ENCODE measurements at regions not wholly inside any gene's neighbourhood (a gene's known extent, or its start where the extent isn't known, plus 50 kb on each side); places are given as distances from the start of the nearest gene placed in this dataset.

GRCh38 chr12:97127061-97127460 lies 220.0 kb downstream of the NEDD1 start:
- Histone ChIP-seq H3K9me2 (ENCODE audit: insufficient read depth) (no peaks in the 10 kb centered on the region), H3K9ac (ENCODE audit: low read length) (no peak overlapping the region), H2AFZ (ENCODE audit: low read depth, low read length, poor library complexity, severe bottlenecking) (no peak overlapping the region), H3K4me1 (ENCODE audit: control insufficient read depth in 1 of 2, insufficient read depth in 2 of 2, low read length in 2 of 2) (no peaks in the 10 kb centered on the region), H3K4me3 (replicated peaks in 1 of 2; ENCODE audit: low read depth in 1 of 2, low read length in 2 of 2) (no peak overlapping the region), H3K36me3 (ENCODE audit: control insufficient read depth in 1 of 2, insufficient read depth in 2 of 2, low read length in 2 of 2) (no peaks in the 10 kb centered on the region), H3K4me2 (ENCODE audit: low read length) (no peak overlapping the region), H3K27ac (ENCODE audit: low read depth, low read length) (no peak overlapping the region), H3K79me2 (ENCODE audit: insufficient read depth, low read length) (no peaks in the 10 kb centered on the region), H3K27me3 (ENCODE audit: insufficient read depth, low read length) (peaks cover 18% of the 10 kb centered on the region; the same call in 1 of the 2 replicates), H4K20me1 (ENCODE audit: insufficient read depth) (no peaks in the 10 kb centered on the region), H3K9me3 (ENCODE audit: control insufficient read depth in 1 of 2, insufficient read depth in 1 of 2, low read depth in 1 of 2, low read length in 2 of 2) (no peaks in the 10 kb centered on the region)
- TF ChIP-seq YY1 (IDR thresholded peaks at IDR 0.05; ENCODE audit: extremely low read depth, insufficient replicate concordance, low read depth, low read length) = no peak
- TF ChIP-seq POLR2A (IDR thresholded peaks at IDR 0.05; ENCODE audit: borderline replicate concordance, extremely low read depth, insufficient read depth, insufficient read length) = no peak
- TF ChIP-seq, protein P1, sequence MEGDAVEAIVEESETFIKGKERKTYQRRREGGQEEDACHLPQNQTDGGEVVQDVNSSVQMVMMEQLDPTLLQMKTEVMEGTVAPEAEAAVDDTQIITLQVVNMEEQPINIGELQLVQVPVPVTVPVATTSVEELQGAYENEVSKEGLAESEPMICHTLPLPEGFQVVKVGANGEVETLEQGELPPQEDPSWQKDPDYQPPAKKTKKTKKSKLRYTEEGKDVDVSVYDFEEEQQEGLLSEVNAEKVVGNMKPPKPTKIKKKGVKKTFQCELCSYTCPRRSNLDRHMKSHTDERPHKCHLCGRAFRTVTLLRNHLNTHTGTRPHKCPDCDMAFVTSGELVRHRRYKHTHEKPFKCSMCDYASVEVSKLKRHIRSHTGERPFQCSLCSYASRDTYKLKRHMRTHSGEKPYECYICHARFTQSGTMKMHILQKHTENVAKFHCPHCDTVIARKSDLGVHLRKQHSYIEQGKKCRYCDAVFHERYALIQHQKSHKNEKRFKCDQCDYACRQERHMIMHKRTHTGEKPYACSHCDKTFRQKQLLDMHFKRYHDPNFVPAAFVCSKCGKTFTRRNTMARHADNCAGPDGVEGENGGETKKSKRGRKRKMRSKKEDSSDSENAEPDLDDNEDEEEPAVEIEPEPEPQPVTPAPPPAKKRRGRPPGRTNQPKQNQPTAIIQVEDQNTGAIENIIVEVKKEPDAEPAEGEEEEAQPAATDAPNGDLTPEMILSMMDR (IDR thresholded peaks at IDR 0.05 in 2 of 3, conservative IDR thresholded peaks at IDR 0.05 in 1 of 3; ENCODE audit: borderline replicate concordance in 1 of 3, insufficient read depth in 1 of 3, low read depth in 2 of 3, low read length in 2 of 3) = no peak
- TF ChIP-seq RAD21 (IDR thresholded peaks at IDR 0.05; ENCODE audit: low read depth) = no peak
- no peak for TF ChIP-seq TCF7L2 (IDR thresholded peaks at IDR 0.05; ENCODE audit: borderline replicate concordance, extremely low read depth, insufficient read depth, insufficient read length)
- no peak for TF ChIP-seq JUND (IDR thresholded peaks at IDR 0.05)
- TF ChIP-seq, protein P2, sequence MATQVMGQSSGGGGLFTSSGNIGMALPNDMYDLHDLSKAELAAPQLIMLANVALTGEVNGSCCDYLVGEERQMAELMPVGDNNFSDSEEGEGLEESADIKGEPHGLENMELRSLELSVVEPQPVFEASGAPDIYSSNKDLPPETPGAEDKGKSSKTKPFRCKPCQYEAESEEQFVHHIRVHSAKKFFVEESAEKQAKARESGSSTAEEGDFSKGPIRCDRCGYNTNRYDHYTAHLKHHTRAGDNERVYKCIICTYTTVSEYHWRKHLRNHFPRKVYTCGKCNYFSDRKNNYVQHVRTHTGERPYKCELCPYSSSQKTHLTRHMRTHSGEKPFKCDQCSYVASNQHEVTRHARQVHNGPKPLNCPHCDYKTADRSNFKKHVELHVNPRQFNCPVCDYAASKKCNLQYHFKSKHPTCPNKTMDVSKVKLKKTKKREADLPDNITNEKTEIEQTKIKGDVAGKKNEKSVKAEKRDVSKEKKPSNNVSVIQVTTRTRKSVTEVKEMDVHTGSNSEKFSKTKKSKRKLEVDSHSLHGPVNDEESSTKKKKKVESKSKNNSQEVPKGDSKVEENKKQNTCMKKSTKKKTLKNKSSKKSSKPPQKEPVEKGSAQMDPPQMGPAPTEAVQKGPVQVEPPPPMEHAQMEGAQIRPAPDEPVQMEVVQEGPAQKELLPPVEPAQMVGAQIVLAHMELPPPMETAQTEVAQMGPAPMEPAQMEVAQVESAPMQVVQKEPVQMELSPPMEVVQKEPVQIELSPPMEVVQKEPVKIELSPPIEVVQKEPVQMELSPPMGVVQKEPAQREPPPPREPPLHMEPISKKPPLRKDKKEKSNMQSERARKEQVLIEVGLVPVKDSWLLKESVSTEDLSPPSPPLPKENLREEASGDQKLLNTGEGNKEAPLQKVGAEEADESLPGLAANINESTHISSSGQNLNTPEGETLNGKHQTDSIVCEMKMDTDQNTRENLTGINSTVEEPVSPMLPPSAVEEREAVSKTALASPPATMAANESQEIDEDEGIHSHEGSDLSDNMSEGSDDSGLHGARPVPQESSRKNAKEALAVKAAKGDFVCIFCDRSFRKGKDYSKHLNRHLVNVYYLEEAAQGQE (IDR thresholded peaks at IDR 0.05; ENCODE audit: low read depth) = no peak
- TF ChIP-seq, protein P3, sequence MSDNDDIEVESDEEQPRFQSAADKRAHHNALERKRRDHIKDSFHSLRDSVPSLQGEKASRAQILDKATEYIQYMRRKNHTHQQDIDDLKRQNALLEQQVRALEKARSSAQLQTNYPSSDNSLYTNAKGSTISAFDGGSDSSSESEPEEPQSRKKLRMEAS (IDR thresholded peaks at IDR 0.05) = no peak
- TF ChIP-seq ZFX (IDR thresholded peaks at IDR 0.05) = no peak
- no peak for TF ChIP-seq SP1 (IDR thresholded peaks at IDR 0.05; ENCODE audit: low read depth)
- TF ChIP-seq SRF (IDR thresholded peaks at IDR 0.05; ENCODE audit: low read depth) = no peak
- TF ChIP-seq POLR2AphosphoS5 (IDR thresholded peaks at IDR 0.05; ENCODE audit: low read depth, low read length) = no peak
- no peak for TF ChIP-seq SIN3A (IDR thresholded peaks at IDR 0.05; ENCODE audit: low read depth)
- no peak for TF ChIP-seq CBX3 (IDR thresholded peaks at IDR 0.05; ENCODE audit: low read depth)
- TF ChIP-seq, protein P4, sequence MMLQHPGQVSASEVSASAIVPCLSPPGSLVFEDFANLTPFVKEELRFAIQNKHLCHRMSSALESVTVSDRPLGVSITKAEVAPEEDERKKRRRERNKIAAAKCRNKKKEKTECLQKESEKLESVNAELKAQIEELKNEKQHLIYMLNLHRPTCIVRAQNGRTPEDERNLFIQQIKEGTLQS (IDR thresholded peaks at IDR 0.05) = no peak
- no peak for TF ChIP-seq ELF1 (IDR thresholded peaks at IDR 0.05; ENCODE audit: borderline replicate concordance, low read depth)
- TF ChIP-seq EZH2phosphoT487 (IDR thresholded peaks at IDR 0.05; ENCODE audit: borderline replicate concordance) = no peak
- no peak for TF ChIP-seq CEBPB (IDR thresholded peaks at IDR 0.05; ENCODE audit: low read depth)
- no peak for TF ChIP-seq EGR1 (IDR thresholded peaks at IDR 0.05; ENCODE audit: low read depth)
- TF ChIP-seq FOSL1 (IDR thresholded peaks at IDR 0.05; ENCODE audit: low read depth) = no peak
- ChIA-PET CTCF (no interaction called here), POLR2A (no interaction called here), RAD21 (ENCODE audit: low non-redundant PET in 1 of 2, low total read pairs in 2 of 2, uncharacterized antibody in 2 of 2, unreplicated experiment in 2 of 2) (no interaction called here)
- no peak for ATAC-seq
- no peak for DNase-seq (ENCODE audit: low read depth, low spot score)
- BruUV-seq (replicated peaks) = no TSS peak
- intact Hi-C loops (cut with micrococcal nuclease) = no loop called here

All from HCT116 (cell line).